ENCODE measurements at regions not wholly inside any gene's neighbourhood (a gene's known extent, or its start where the extent isn't known, plus 50 kb on each side); places are given as distances from the start of the nearest gene placed in this dataset.

GRCh38 chr13:21895779-21896178 is 224.9 kb downstream of the FGF9 start:
- no peak overlapping the region for H3K4me3 ChIP-seq
- H3K4me1 ChIP-seq: no peaks in the 10 kb centered on the region
- H3K27me3 ChIP-seq: no peaks in the 10 kb centered on the region
- TF ChIP-seq POLR2A (IDR thresholded peaks at IDR 0.05) (no peak), POLR2AphosphoS5 (IDR thresholded peaks at IDR 0.05) (no peak), CTCF (IDR thresholded peaks at IDR 0.05) (no peak), EP300 (IDR thresholded peaks at IDR 0.05) (no peak)
- H3K9me3 ChIP-seq: no peaks in the 10 kb centered on the region
- H3K27ac ChIP-seq: no peak overlapping the region
- no peak for DNase-seq
- intact Hi-C loops (cut with DNase I): no loop called here
- H3K36me3 ChIP-seq: no peaks in the 10 kb centered on the region
- 30 to 83% methylated on average over 4 of the region's 4 CpGs for WGBS, 2 donors

GRCh38 chr13:21897161-21897560 is 226.3 kb downstream of the FGF9 start:
- Histone ChIP-seq H3K9me3 (no peaks in the 10 kb centered on the region), H3K4me1 (peaks cover 0 to 9% (median 8%) of the 10 kb centered on the region in 4 donors), H3K36me3 (no peaks in the 10 kb centered on the region), H3K4me3 (no peak overlapping the region), H3K27me3 (no peaks in the 10 kb centered on the region), H3K27ac (no peak overlapping the region)
- DNase-seq: no peak
- 71 to 88% methylated on average over 6 of the region's 6 CpGs for WGBS, 2 donors
- TF ChIP-seq POLR2AphosphoS5 (IDR thresholded peaks at IDR 0.05): no peak
- TF ChIP-seq EP300 (IDR thresholded peaks at IDR 0.05): no peak
- TF ChIP-seq CTCF (IDR thresholded peaks at IDR 0.05): no peak
- no peak for TF ChIP-seq POLR2A (IDR thresholded peaks at IDR 0.05)
- intact Hi-C loops (cut with DNase I): no loop called here

GRCh38 chr13:21898459-21898858 is 227.6 kb downstream of the FGF9 start:
- H3K4me1 ChIP-seq: peaks cover 0 to 18% (median 10%) of the 10 kb centered on the region in 4 donors
- TF ChIP-seq CTCF (IDR thresholded peaks at IDR 0.05) (no peak), POLR2AphosphoS5 (IDR thresholded peaks at IDR 0.05) (no peak), EP300 (IDR thresholded peaks at IDR 0.05) (no peak), POLR2A (IDR thresholded peaks at IDR 0.05) (no peak)

GRCh38 chr13:21898945-21899344 is 228.1 kb downstream of the FGF9 start:
- WGBS, 2 donors: 21 to 63% methylated on average over 7 of the region's 7 CpGs

More at GRCh38 chr13:21898459-21898858, 227.6 kb downstream of the FGF9 start:
- Histone ChIP-seq H3K9me3 (no peaks in the 10 kb centered on the region), H3K27me3 (no peaks in the 10 kb centered on the region), H3K27ac (no peak overlapping the region), H3K36me3 (no peaks in the 10 kb centered on the region), H3K4me3 (no peak overlapping the region)
- intact Hi-C loops (cut with DNase I): no loop called here
- no peak for DNase-seq
- 26 to 58% methylated on average over 4 of the region's 4 CpGs for WGBS, 2 donors

More at GRCh38 chr13:21898945-21899344, 228.1 kb downstream of the FGF9 start:
- peaks cover 0 to 18% (median 10%) of the 10 kb centered on the region in 4 donors for H3K4me1 ChIP-seq
- TF ChIP-seq POLR2A (IDR thresholded peaks at IDR 0.05): no peak
- no peak for TF ChIP-seq CTCF (IDR thresholded peaks at IDR 0.05)
- no peak for TF ChIP-seq POLR2AphosphoS5 (IDR thresholded peaks at IDR 0.05)
- TF ChIP-seq EP300 (IDR thresholded peaks at IDR 0.05): no peak
- no peak overlapping the region for H3K27ac ChIP-seq
- intact Hi-C loops (cut with DNase I): no loop called here
- DNase-seq: no peak
- no peaks in the 10 kb centered on the region for H3K36me3 ChIP-seq
- no peak overlapping the region for H3K4me3 ChIP-seq
- no peaks in the 10 kb centered on the region for H3K9me3 ChIP-seq
- H3K27me3 ChIP-seq: no peaks in the 10 kb centered on the region
